HG02870 (cell line): ENCODE measurements at regions not wholly inside any gene's neighbourhood (a gene's known extent, or its start where the extent isn't known, plus 50 kb on each side); places are given as distances from the start of the nearest gene placed in this dataset.

ENCODE experiments used
- ATAC-seq: cut with Tn5 transposase; IDR thresholded peaks from one replicate; pipeline ENCODE4 v1.9.1; 2021; ENCODE audit warnings: mild to moderate bottlenecking, moderate library complexity; ENCODE audit not compliant: unreplicated experiment

GRCh38 chr20:19889011-19889953 is 127.9 kb upstream of the NAA20 start:
- no peak for ATAC-seq

- no peak for ATAC-seq
Observed at GRCh38 chr20:19890445-19891051, 126.6 kb upstream of the NAA20 start.

GRCh38 chr20:19893356-19893755 is 123.8 kb upstream of the NAA20 start:
- no peak for ATAC-seq

- no peak for ATAC-seq
Observed at GRCh38 chr20:19895761-19896160, 121.4 kb upstream of the NAA20 start.

- ATAC-seq = no peak
Observed at GRCh38 chr20:19897891-19898290, 119.3 kb upstream of the NAA20 start.

- ATAC-seq = no peak
Observed at GRCh38 chr20:19901226-19901625, 115.9 kb upstream of the NAA20 start.

- peak; percentile 73 for ATAC-seq
Observed at GRCh38 chr20:19903168-19903811, 113.9 kb upstream of the NAA20 start.

- no peak for ATAC-seq
Observed at GRCh38 chr20:19907326-19908056, 109.7 kb upstream of the NAA20 start.

- ATAC-seq = no peak
Observed at GRCh38 chr20:19908576-19908975, 108.6 kb upstream of the NAA20 start.

GRCh38 chr20:19909725-19910124 is 107.4 kb upstream of the NAA20 start:
- no peak for ATAC-seq

- peak; percentile 39 for ATAC-seq
Observed at GRCh38 chr20:19911810-19912382, 105.3 kb upstream of the NAA20 start.

GRCh38 chr20:19913349-19913748 is 103.8 kb upstream of the NAA20 start:
- no peak for ATAC-seq

- ATAC-seq = no peak
Observed at GRCh38 chr20:19913927-19914614, 103.1 kb upstream of the NAA20 start.

- ATAC-seq = no peak
Observed at GRCh38 chr20:19915111-19915798, 101.9 kb upstream of the NAA20 start.

GRCh38 chr20:19916531-19917485 is 100.4 kb upstream of the NAA20 start:
- ATAC-seq = no peak

GRCh38 chr20:19918965-19919329 is 98.2 kb upstream of the NAA20 start:
- ATAC-seq = no peak

GRCh38 chr20:19920381-19921138 is 96.6 kb upstream of the NAA20 start:
- ATAC-seq = no peak

- ATAC-seq = no peak
Observed at GRCh38 chr20:19921284-19921793, 95.8 kb upstream of the NAA20 start.
